ENCODE measurements at regions not wholly inside any gene's neighbourhood (a gene's known extent, or its start where the extent isn't known, plus 50 kb on each side); places are given as distances from the start of the nearest gene placed in this dataset.

DNA sequence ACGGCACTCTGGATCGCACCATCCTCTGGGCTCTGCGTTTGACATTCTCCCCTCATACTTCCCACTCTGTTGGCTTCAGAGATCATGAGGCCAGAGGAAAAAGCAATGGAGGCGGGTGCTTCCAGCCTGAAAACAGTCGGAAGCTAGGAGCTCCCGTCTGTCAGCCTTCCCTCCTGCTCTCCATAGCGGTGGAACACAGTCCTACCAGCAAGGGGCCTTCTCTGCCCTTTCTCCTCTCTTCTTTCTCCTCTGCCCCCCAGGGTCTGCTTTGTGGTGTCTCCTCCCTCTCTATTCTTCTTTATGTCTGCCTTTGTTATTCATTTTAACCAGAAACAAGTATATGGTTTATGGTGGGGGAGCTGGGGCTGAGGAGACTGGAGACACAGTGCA lies 152.5 kb upstream of the NFIB start:
- Histone ChIP-seq H3K79me2 (ENCODE audit: insufficient read depth, low read length) (no peaks in the 10 kb centered on the region), H3K9me3 (ENCODE audit: insufficient read depth, low read depth, low read length) (no peaks in the 10 kb centered on the region), H2AFZ (ENCODE audit: low read depth, low read length) (no peak overlapping the region), H3K27me3 (ENCODE audit: insufficient read depth, low read length) (peaks cover 6% of the 10 kb centered on the region), H3K4me3 (ENCODE audit: insufficient read depth, low read depth, low read length) (no peak overlapping the region), H4K20me1 (ENCODE audit: insufficient read depth, low read length) (no peaks in the 10 kb centered on the region), H3K27ac (ENCODE audit: low read depth, low read length) (no peak overlapping the region), H3K4me2 (ENCODE audit: low read length) (no peak overlapping the region), H3K9ac (ENCODE audit: low read length) (no peak overlapping the region), H3K36me3 (ENCODE audit: insufficient read depth, low read length) (no peaks in the 10 kb centered on the region), H3K4me1 (ENCODE audit: insufficient read depth, low read length) (no peaks in the 10 kb centered on the region)
- no peaks in the 10 kb centered on the region for H3K36me3 Mint-ChIP-seq (ENCODE audit: low read depth, unreplicated experiment)
- no peak for FAIRE-seq
- TF ChIP-seq, protein P1, sequence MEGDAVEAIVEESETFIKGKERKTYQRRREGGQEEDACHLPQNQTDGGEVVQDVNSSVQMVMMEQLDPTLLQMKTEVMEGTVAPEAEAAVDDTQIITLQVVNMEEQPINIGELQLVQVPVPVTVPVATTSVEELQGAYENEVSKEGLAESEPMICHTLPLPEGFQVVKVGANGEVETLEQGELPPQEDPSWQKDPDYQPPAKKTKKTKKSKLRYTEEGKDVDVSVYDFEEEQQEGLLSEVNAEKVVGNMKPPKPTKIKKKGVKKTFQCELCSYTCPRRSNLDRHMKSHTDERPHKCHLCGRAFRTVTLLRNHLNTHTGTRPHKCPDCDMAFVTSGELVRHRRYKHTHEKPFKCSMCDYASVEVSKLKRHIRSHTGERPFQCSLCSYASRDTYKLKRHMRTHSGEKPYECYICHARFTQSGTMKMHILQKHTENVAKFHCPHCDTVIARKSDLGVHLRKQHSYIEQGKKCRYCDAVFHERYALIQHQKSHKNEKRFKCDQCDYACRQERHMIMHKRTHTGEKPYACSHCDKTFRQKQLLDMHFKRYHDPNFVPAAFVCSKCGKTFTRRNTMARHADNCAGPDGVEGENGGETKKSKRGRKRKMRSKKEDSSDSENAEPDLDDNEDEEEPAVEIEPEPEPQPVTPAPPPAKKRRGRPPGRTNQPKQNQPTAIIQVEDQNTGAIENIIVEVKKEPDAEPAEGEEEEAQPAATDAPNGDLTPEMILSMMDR (IDR thresholded peaks at IDR 0.05; ENCODE audit: insufficient read depth, low read depth, low read length) = no peak
- no peak for TF ChIP-seq EZH2 (IDR thresholded peaks at IDR 0.05; ENCODE audit: insufficient read depth, low read length)
- no peaks in the 10 kb centered on the region for H3K4me1 Mint-ChIP-seq (ENCODE audit: low read depth, unreplicated experiment)
- no peaks in the 10 kb centered on the region for H3K9me3 Mint-ChIP-seq (ENCODE audit: unreplicated experiment)
- H3K27ac Mint-ChIP-seq (ENCODE audit: unreplicated experiment) = no peak overlapping the region
- no peak for DNase-seq (ENCODE audit: low read depth)
- H3K4me3 Mint-ChIP-seq (ENCODE audit: unreplicated experiment) = no peak overlapping the region
- H3K27me3 Mint-ChIP-seq (ENCODE audit: low read depth, unreplicated experiment) = peaks cover 17% of the 10 kb centered on the region

DNA sequence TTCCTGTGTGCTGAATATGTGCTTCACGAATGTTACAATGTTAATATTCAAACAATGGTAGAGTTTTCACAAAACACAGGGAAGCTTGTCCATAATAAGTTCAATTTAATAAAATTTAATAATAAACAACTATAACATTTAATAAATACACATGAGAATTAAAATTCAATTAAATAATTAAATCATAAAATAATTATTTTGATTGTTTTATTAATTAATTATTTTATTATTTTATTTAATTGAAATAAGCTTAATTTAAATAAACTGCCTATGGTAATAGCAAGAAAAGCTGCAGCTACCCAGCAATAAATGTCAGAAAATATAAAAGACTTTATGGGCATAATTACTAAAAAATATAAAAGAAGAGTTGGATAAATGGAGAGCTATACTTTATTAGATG lies 149.0 kb upstream of the NFIB start:
- peaks cover 11% of the 10 kb centered on the region for H3K27me3 Mint-ChIP-seq (ENCODE audit: low read depth, unreplicated experiment)
- no peak overlapping the region for H2AFZ ChIP-seq (ENCODE audit: low read depth, low read length)
- DNase-seq (ENCODE audit: low read depth) = no peak

DNA sequence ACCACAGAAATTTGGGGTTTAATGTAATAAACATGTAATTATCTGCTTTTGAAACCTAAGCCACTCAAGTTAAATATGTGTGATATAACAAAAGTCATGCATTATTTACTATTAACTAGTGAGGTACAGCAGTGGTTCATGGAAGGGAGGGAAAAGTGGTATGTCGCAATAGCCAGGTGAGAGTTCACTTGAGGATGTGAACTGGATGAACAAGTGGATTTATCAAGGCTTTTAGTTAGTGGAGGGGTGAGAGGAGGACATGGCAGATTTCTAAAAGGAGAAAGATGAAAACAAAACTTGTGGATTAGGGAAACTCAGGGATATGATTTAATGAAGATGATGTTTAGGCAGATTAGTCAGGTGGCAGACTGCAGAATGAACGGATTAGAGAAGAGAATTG lies 141.3 kb upstream of the NFIB start:
- no peaks in the 10 kb centered on the region for H3K4me1 Mint-ChIP-seq (ENCODE audit: low read depth, unreplicated experiment)
- no peaks in the 10 kb centered on the region for H3K9me3 Mint-ChIP-seq (ENCODE audit: unreplicated experiment)
- H3K4me3 Mint-ChIP-seq (ENCODE audit: unreplicated experiment) = no peak overlapping the region
- no peak overlapping the region for H3K27ac Mint-ChIP-seq (ENCODE audit: unreplicated experiment)
- DNase-seq (ENCODE audit: low read depth) (no peak), FAIRE-seq (no peak)
- no peaks in the 10 kb centered on the region for H3K79me2 ChIP-seq (ENCODE audit: insufficient read depth, low read length)
- H3K27ac ChIP-seq (ENCODE audit: low read depth, low read length) = no peak overlapping the region
- no peaks in the 10 kb centered on the region for H3K4me1 ChIP-seq (ENCODE audit: insufficient read depth, low read length)
- no peak overlapping the region for H3K4me3 ChIP-seq (ENCODE audit: insufficient read depth, low read depth, low read length)
- no peaks in the 10 kb centered on the region for H4K20me1 ChIP-seq (ENCODE audit: insufficient read depth, low read length)
- H2AFZ ChIP-seq (ENCODE audit: low read depth, low read length) = no peak overlapping the region
- no peaks in the 10 kb centered on the region for H3K36me3 ChIP-seq (ENCODE audit: insufficient read depth, low read length)
- TF ChIP-seq, protein P1 (IDR thresholded peaks at IDR 0.05; ENCODE audit: insufficient read depth, low read depth, low read length) = no peak
- no peak for TF ChIP-seq EZH2 (IDR thresholded peaks at IDR 0.05; ENCODE audit: insufficient read depth, low read length)
- no peaks in the 10 kb centered on the region for H3K36me3 Mint-ChIP-seq (ENCODE audit: low read depth, unreplicated experiment)
- H3K27me3 Mint-ChIP-seq (ENCODE audit: low read depth, unreplicated experiment) = peaks cover 2% of the 10 kb centered on the region
- no peak overlapping the region for H3K9ac ChIP-seq (ENCODE audit: low read length)
- no peaks in the 10 kb centered on the region for H3K9me3 ChIP-seq (ENCODE audit: insufficient read depth, low read depth, low read length)
- H3K27me3 ChIP-seq (ENCODE audit: insufficient read depth, low read length) = no peaks in the 10 kb centered on the region
- no peak overlapping the region for H3K4me2 ChIP-seq (ENCODE audit: low read length)

More for the DNA sequence above, 149.0 kb upstream of the NFIB start:
- H3K4me2 ChIP-seq (ENCODE audit: low read length) = no peak overlapping the region
- no peaks in the 10 kb centered on the region for H4K20me1 ChIP-seq (ENCODE audit: insufficient read depth, low read length)
- no peak for TF ChIP-seq EZH2 (IDR thresholded peaks at IDR 0.05; ENCODE audit: insufficient read depth, low read length)
- TF ChIP-seq, protein P1 (IDR thresholded peaks at IDR 0.05; ENCODE audit: insufficient read depth, low read depth, low read length) = no peak
- no peak for FAIRE-seq
- Mint-ChIP-seq H3K9me3 (ENCODE audit: unreplicated experiment) (no peaks in the 10 kb centered on the region), H3K27ac (ENCODE audit: unreplicated experiment) (no peak overlapping the region), H3K4me3 (ENCODE audit: unreplicated experiment) (no peak overlapping the region), H3K4me1 (ENCODE audit: low read depth, unreplicated experiment) (no peaks in the 10 kb centered on the region), H3K36me3 (ENCODE audit: low read depth, unreplicated experiment) (no peaks in the 10 kb centered on the region)
- H3K4me1 ChIP-seq (ENCODE audit: insufficient read depth, low read length) = no peaks in the 10 kb centered on the region
- no peaks in the 10 kb centered on the region for H3K36me3 ChIP-seq (ENCODE audit: insufficient read depth, low read length)
- H3K27me3 ChIP-seq (ENCODE audit: insufficient read depth, low read length) = no peaks in the 10 kb centered on the region
- no peaks in the 10 kb centered on the region for H3K79me2 ChIP-seq (ENCODE audit: insufficient read depth, low read length)
- H3K27ac ChIP-seq (ENCODE audit: low read depth, low read length) = no peak overlapping the region
- H3K9me3 ChIP-seq (ENCODE audit: insufficient read depth, low read depth, low read length) = no peaks in the 10 kb centered on the region
- no peak overlapping the region for H3K4me3 ChIP-seq (ENCODE audit: insufficient read depth, low read depth, low read length)
- no peak overlapping the region for H3K9ac ChIP-seq (ENCODE audit: low read length)
